Activated T-cell treated with anti-CD3 and anti-CD28 coated beads, Interleukin-2, amount 50 U/mL, for 24 hours (primary cell): ENCODE measurements at regions not wholly inside any gene's neighbourhood (a gene's known extent, or its start where the extent isn't known, plus 50 kb on each side); places are given as distances from the start of the nearest gene placed in this dataset.

Experiments used
- DNase-seq: peaks from one replicate; pipeline ENCODE4 v3.0.0-alpha.2; 2020
- H3K27ac Mint-ChIP-seq: 2 replicates; pipeline ENCODE4 v1.8.0; 2020; ENCODE audit warnings: mild to moderate bottlenecking, mixed read lengths
- H3K27me3 Mint-ChIP-seq: 2 replicates; pipeline ENCODE4 v1.8.0; 2020; ENCODE audit warnings: mixed read lengths
- H3K36me3 Mint-ChIP-seq: 2 replicates; pipeline ENCODE4 v1.8.0; 2020; ENCODE audit warnings: low read depth, mixed read lengths
- H3K4me1 Mint-ChIP-seq: 2 replicates; pipeline ENCODE4 v1.8.0; 2020; ENCODE audit warnings: low read depth, mixed read lengths
- H3K4me3 Mint-ChIP-seq: 2 replicates; pipeline ENCODE4 v1.8.0; 2020; ENCODE audit warnings: mild to moderate bottlenecking, moderate library complexity, mixed read lengths
- H3K9me3 Mint-ChIP-seq: 2 replicates; pipeline ENCODE4 v1.8.0; 2020; ENCODE audit warnings: mixed read lengths

DNA sequence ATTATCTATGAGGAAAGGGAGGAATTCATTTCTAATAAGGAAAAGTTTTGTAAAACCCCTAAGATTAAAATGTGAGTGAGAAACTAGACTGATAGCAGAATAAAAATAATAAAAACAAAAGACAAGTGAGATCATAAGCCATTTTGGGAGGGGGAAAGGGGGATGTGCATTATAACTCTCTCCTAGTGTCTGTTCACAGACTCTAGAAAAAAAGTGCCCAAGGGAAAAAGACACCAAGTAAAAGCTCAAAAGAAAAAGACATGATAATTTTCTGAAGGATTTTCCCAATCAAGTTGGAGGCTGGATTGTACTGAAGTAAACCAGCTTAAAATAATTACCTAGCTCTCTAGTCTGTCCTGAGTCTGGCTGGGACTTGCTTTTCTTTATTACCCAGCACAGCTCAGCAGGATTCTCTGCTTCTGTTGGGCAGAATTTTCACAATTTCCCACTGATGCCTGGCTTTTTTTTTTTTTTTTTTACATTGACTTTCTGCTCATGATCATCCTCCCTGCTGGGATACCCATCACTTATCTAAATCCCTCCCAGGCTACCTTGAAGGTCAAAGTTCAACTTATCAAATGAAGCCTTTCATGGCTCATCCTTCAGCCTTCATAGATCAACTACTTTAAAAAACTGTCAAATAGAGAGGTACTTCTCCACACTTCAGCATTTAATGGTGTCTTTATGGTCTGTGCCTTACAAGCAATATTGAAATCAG, 124.2 kb upstream of the KCNJ16 start:
- Mint-ChIP-seq H3K4me3 (no peak overlapping the region), H3K9me3 (no peaks in the 10 kb centered on the region), H3K27ac (no peak overlapping the region), H3K4me1 (no peaks in the 10 kb centered on the region), H3K36me3 (no peaks in the 10 kb centered on the region), H3K27me3 (peaks cover 5% of the 10 kb centered on the region)
- DNase-seq = no peak

- Mint-ChIP-seq H3K27ac (no peak overlapping the region), H3K4me3 (no peak overlapping the region), H3K36me3 (no peaks in the 10 kb centered on the region), H3K27me3 (no peaks in the 10 kb centered on the region), H3K9me3 (no peaks in the 10 kb centered on the region), H3K4me1 (no peaks in the 10 kb centered on the region)
- no peak for DNase-seq
Observed at GRCh38 chr17:69954241-69954925, 120.6 kb upstream of the KCNJ16 start.

DNA sequence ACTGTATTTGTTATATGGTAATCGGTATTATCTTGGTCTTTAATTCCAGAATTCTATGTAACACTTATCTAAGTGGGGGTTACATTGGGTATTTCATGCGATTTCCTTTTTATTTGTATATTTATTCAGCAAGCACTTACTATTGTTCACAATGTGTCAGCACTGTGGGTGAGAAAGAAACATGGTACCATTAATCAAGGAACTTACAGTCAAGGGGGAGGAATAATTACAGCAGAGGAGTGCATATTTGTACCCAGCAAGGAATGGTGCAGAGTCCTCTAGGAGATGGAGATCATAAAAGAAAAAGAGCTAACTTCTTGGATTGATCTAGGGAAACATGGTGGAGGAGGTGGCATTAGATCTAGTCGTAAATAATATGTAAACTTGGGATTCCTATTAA, 117.0 kb upstream of the KCNJ16 start:
- Mint-ChIP-seq H3K36me3 (no peaks in the 10 kb centered on the region), H3K27ac (no peak overlapping the region), H3K4me3 (no peak overlapping the region), H3K9me3 (no peaks in the 10 kb centered on the region), H3K27me3 (no peaks in the 10 kb centered on the region), H3K4me1 (no peaks in the 10 kb centered on the region)
- no peak for DNase-seq

DNA sequence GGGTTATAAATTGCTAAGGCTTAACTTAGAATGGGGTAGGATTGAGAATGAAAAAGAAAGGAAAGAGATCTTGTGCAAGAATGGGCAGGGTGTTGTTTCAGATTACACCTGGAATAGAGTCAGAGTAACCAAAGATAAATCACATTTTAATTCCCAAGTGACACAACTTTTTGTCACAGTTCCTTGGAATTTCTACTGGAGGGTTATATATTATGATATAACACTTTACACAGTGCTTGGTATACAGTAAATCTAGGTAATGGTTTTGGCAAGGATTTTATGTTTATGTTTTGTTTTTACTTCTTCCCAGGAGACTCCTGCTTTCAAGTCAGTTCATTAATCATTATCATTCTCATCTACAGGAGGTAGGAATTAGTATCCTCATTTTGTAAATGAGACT, 115.7 kb upstream of the KCNJ16 start:
- Mint-ChIP-seq H3K9me3 (no peaks in the 10 kb centered on the region), H3K4me3 (no peak overlapping the region), H3K4me1 (no peaks in the 10 kb centered on the region), H3K27me3 (no peaks in the 10 kb centered on the region), H3K36me3 (no peaks in the 10 kb centered on the region), H3K27ac (no peak overlapping the region)
- no peak for DNase-seq

DNA sequence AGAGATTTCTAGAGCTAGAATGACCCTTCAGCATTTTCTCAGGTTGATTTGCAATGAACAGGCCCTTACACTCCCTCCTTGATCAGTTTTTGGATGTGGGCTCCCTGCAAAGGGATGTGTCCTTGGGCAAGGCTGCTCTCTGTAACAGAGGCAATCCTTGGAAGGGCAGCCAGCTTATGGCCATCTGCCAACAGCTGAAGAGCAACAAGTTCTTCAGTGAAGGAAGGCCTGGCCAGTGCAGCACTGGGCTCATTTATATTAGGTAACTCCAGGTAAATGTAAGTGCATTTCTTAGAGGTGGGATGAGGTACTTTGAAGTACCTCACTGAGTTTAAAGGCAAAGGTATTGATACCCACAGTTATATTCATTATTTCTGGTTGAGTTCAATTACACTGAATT, 114.3 kb upstream of the KCNJ16 start:
- H3K9me3 Mint-ChIP-seq = no peaks in the 10 kb centered on the region
- DNase-seq = no peak
- H3K27me3 Mint-ChIP-seq = no peaks in the 10 kb centered on the region
- H3K4me1 Mint-ChIP-seq = no peaks in the 10 kb centered on the region
- no peak overlapping the region for H3K4me3 Mint-ChIP-seq
- H3K36me3 Mint-ChIP-seq = no peaks in the 10 kb centered on the region
- H3K27ac Mint-ChIP-seq = no peak overlapping the region

DNA sequence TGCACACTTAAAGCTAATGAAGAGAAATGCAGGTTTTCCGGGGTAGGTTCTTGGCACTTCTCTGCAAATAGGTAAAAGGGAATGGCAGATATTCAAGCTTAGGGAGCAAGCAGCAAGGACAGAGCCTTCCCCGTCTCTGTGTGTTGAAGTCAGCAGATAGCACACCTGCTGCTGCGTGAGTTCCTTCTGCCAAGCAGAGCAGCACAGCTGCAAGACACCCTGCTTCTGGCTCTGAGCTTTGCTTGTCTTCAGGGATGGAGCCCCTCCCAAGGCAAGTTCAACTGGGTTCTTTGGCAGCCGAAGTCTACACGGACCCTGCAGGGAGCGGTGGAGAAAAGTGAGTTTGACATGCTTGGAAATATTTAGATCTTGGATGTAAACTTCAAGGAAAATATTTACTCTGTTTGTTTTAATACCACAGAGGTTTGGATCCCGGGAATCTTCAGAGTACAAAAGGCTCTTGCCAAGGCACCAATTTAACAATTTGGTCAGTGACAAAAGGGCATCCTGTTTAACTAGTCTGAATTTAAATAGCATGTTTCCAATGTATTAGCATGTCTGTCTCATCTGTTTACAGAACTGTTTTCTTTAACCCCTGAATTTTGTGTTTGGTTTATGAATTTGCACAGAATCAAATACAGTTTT, 113.4 kb upstream of the KCNJ16 start:
- Mint-ChIP-seq H3K9me3 (no peaks in the 10 kb centered on the region), H3K27ac (no peak overlapping the region), H3K4me1 (no peaks in the 10 kb centered on the region), H3K4me3 (no peak overlapping the region), H3K36me3 (no peaks in the 10 kb centered on the region), H3K27me3 (no peaks in the 10 kb centered on the region)
- DNase-seq = no peak

- Mint-ChIP-seq H3K36me3 (no peaks in the 10 kb centered on the region), H3K27ac (no peak overlapping the region), H3K27me3 (no peaks in the 10 kb centered on the region), H3K4me3 (no peak overlapping the region), H3K4me1 (no peaks in the 10 kb centered on the region), H3K9me3 (peaks cover 6% of the 10 kb centered on the region)
- no peak for DNase-seq
Observed at GRCh38 chr17:69962436-69962995, 112.5 kb upstream of the KCNJ16 start.

- no peaks in the 10 kb centered on the region for H3K36me3 Mint-ChIP-seq
- no peak overlapping the region for H3K27ac Mint-ChIP-seq
- H3K27me3 Mint-ChIP-seq = no peaks in the 10 kb centered on the region
- no peak overlapping the region for H3K4me3 Mint-ChIP-seq
- DNase-seq = no peak
- no peaks in the 10 kb centered on the region for H3K4me1 Mint-ChIP-seq
- peaks cover 6% of the 10 kb centered on the region for H3K9me3 Mint-ChIP-seq
Observed at GRCh38 chr17:69967910-69968411, 107.1 kb upstream of the KCNJ16 start.

- Mint-ChIP-seq H3K4me3 (no peak overlapping the region), H3K27me3 (no peaks in the 10 kb centered on the region), H3K36me3 (no peaks in the 10 kb centered on the region), H3K4me1 (no peaks in the 10 kb centered on the region), H3K9me3 (peaks cover 10% of the 10 kb centered on the region), H3K27ac (no peak overlapping the region)
- DNase-seq = no peak
Observed at GRCh38 chr17:69969897-69970296, 105.1 kb upstream of the KCNJ16 start.

DNA sequence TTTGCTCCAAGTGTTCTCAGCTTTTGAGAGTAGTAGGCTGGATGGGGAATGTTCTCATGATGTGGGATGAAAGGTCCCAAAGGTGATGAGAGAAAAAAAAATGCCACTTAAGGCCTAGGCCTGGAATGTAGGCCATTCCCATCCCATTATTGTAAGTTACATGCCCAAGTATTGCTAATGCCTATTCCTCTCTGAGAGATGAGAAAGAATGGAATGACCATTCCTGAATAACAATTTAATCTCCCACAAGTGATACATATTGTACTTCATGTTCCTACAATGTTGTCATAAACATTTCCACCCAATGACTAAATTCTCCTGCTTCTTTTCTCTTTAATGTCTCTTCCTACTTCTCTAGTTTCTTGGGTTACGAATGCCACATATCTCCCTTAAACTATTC, 102.8 kb upstream of the KCNJ16 start:
- no peak for DNase-seq

GRCh38 chr17:69975808-69976207, 99.2 kb upstream of the KCNJ16 start:
- H3K36me3 Mint-ChIP-seq = no peaks in the 10 kb centered on the region
- no peaks in the 10 kb centered on the region for H3K27me3 Mint-ChIP-seq
- H3K27ac Mint-ChIP-seq = no peak overlapping the region
- H3K9me3 Mint-ChIP-seq = peaks cover 4% of the 10 kb centered on the region
- no peak for DNase-seq
- H3K4me1 Mint-ChIP-seq = no peaks in the 10 kb centered on the region
- H3K4me3 Mint-ChIP-seq = no peak overlapping the region

More for the DNA sequence above, 102.8 kb upstream of the KCNJ16 start:
- H3K4me3 Mint-ChIP-seq = no peak overlapping the region
- H3K27me3 Mint-ChIP-seq = no peaks in the 10 kb centered on the region
- no peaks in the 10 kb centered on the region for H3K36me3 Mint-ChIP-seq
- H3K9me3 Mint-ChIP-seq = peaks cover 4% of the 10 kb centered on the region
- H3K4me1 Mint-ChIP-seq = no peaks in the 10 kb centered on the region
- no peak overlapping the region for H3K27ac Mint-ChIP-seq

DNA sequence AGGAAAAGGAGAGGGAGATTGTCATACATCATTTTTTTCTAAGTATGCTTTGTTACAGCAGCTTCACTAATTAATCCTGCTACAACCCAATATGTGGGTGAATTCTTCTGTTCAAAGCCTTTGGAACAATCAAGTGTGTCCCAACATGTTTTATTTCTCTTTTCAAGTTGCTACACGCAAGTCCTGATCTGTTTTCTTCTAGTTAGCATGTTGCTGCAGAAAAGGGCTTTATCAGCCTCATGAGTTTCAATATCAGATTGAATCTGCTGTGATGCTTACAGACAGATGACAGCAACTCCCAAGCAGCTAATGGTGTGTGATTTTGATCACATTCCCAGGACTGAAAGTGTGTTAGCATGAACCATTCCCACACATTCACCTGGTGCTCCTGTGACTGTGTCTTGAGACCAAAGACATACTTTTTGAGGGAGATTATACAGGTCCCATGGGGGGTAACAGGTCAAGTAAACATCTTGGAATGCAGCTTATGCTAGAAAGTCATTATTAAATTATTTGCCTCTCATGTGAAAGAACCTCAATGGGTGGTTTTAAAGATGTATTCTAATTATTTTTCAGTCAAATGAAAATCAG, 96.9 kb upstream of the KCNJ16 start:
- Mint-ChIP-seq H3K4me3 (no peak overlapping the region), H3K27me3 (no peaks in the 10 kb centered on the region), H3K36me3 (no peaks in the 10 kb centered on the region), H3K9me3 (peaks cover 4% of the 10 kb centered on the region), H3K4me1 (no peaks in the 10 kb centered on the region), H3K27ac (no peak overlapping the region)
- no peak for DNase-seq

- H3K27ac Mint-ChIP-seq = no peak overlapping the region
- H3K4me3 Mint-ChIP-seq = no peak overlapping the region
- H3K4me1 Mint-ChIP-seq = no peaks in the 10 kb centered on the region
- DNase-seq = no peak
- H3K36me3 Mint-ChIP-seq = no peaks in the 10 kb centered on the region
- no peaks in the 10 kb centered on the region for H3K9me3 Mint-ChIP-seq
- H3K27me3 Mint-ChIP-seq = no peaks in the 10 kb centered on the region
Observed at GRCh38 chr17:69981441-69981840, 93.6 kb upstream of the KCNJ16 start.

DNA sequence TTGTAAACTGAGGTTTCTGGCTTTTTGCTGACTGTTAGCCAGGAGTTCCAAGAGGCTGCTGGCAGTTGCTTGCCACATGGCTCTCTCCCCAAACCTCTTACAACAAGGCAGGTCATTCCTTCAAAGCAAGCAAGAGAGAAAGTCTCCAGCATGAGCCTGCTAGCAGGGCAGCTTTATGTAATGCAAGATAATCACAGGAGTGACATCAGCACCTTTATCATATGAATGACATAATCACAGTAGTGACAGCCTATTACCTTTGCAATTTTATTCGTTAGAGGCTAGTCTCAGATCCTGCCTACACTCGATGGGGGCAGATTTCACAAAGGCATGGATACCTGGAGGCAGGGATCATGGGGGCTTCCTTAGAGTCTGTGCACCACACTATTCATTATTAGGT, 79.5 kb upstream of the KCNJ16 start:
- Mint-ChIP-seq H3K4me3 (no peak overlapping the region), H3K36me3 (no peaks in the 10 kb centered on the region), H3K9me3 (no peaks in the 10 kb centered on the region), H3K4me1 (no peaks in the 10 kb centered on the region), H3K27me3 (peaks cover 2% of the 10 kb centered on the region), H3K27ac (no peak overlapping the region)
- no peak for DNase-seq
